ENCODE measurements at regions not wholly inside any gene's neighbourhood (a gene's known extent, or its start where the extent isn't known, plus 50 kb on each side); places are given as distances from the start of the nearest gene placed in this dataset.

GRCh38 chr21:25328736-25329135 is 278.5 kb downstream of the MRPL39 start:
- H3K36me3 ChIP-seq: no peaks in the 10 kb centered on the region
- no peak overlapping the region for H3K27ac ChIP-seq
- H3K9me3 ChIP-seq: no peaks in the 10 kb centered on the region
- 36 to 41% methylated on average over 1 of the region's 1 CpG for WGBS, 2 donors
- H3K27me3 ChIP-seq: no peaks in the 10 kb centered on the region
- no peak overlapping the region for H3K4me3 ChIP-seq
- H3K4me1 ChIP-seq: no peaks in the 10 kb centered on the region
- TF ChIP-seq POLR2A (IDR thresholded peaks at IDR 0.05) (no peak), POLR2AphosphoS5 (IDR thresholded peaks at IDR 0.05) (no peak), CTCF (IDR thresholded peaks at IDR 0.05) (no peak), EP300 (IDR thresholded peaks at IDR 0.05) (no peak)
- DNase-seq: no peak
- no peak for ATAC-seq (ENCODE audit: low FRiP score in 2 of 2)

GRCh38 chr21:25326181-25326580 is 281.1 kb downstream of the MRPL39 start:
- Histone ChIP-seq H3K27me3 (no peaks in the 10 kb centered on the region), H3K9me3 (no peaks in the 10 kb centered on the region), H3K4me1 (no peaks in the 10 kb centered on the region), H3K36me3 (no peaks in the 10 kb centered on the region), H3K27ac (no peak overlapping the region), H3K4me3 (no peak overlapping the region)
- 75 to 80% methylated on average over 2 of the region's 2 CpGs for WGBS, 2 donors
- TF ChIP-seq POLR2AphosphoS5 (IDR thresholded peaks at IDR 0.05) (no peak), CTCF (IDR thresholded peaks at IDR 0.05) (no peak), EP300 (IDR thresholded peaks at IDR 0.05) (no peak), POLR2A (IDR thresholded peaks at IDR 0.05) (no peak)
- ATAC-seq (ENCODE audit: low FRiP score in 2 of 2): no peak
- no peak for DNase-seq

GRCh38 chr21:25324666-25325065 is 282.6 kb downstream of the MRPL39 start:
- Histone ChIP-seq H3K27me3 (no peaks in the 10 kb centered on the region), H3K4me1 (no peaks in the 10 kb centered on the region), H3K9me3 (no peaks in the 10 kb centered on the region), H3K36me3 (no peaks in the 10 kb centered on the region), H3K4me3 (no peak overlapping the region), H3K27ac (no peak overlapping the region)
- ATAC-seq (ENCODE audit: low FRiP score in 2 of 2): no peak
- DNase-seq: no peak
- TF ChIP-seq POLR2A (IDR thresholded peaks at IDR 0.05) (no peak), CTCF (IDR thresholded peaks at IDR 0.05) (no peak)
- WGBS, 2 donors: 89 to 92% methylated on average over 6 of the region's 6 CpGs

GRCh38 chr21:25323356-25323949 is 283.8 kb downstream of the MRPL39 start:
- Histone ChIP-seq H3K9me3 (no peaks in the 10 kb centered on the region), H3K4me3 (no peak overlapping the region), H3K4me1 (no peaks in the 10 kb centered on the region), H3K27me3 (no peaks in the 10 kb centered on the region), H3K36me3 (no peaks in the 10 kb centered on the region), H3K27ac (no peak overlapping the region)
- TF ChIP-seq EP300 (IDR thresholded peaks at IDR 0.05) (no peak), CTCF (IDR thresholded peaks at IDR 0.05) (no peak), POLR2A (IDR thresholded peaks at IDR 0.05) (no peak), POLR2AphosphoS5 (IDR thresholded peaks at IDR 0.05) (no peak)
- ATAC-seq (ENCODE audit: low FRiP score in 2 of 2) (no peak), DNase-seq (no peak)
- 64 to 68% methylated on average over 7 of the region's 7 CpGs for WGBS, 2 donors

GRCh38 chr21:25314247-25314646 is 293.0 kb downstream of the MRPL39 start:
- no peaks in the 10 kb centered on the region for H3K36me3 ChIP-seq
- H3K4me1 ChIP-seq: no peaks in the 10 kb centered on the region
- H3K27ac ChIP-seq: no peak overlapping the region
- no peaks in the 10 kb centered on the region for H3K27me3 ChIP-seq
- H3K9me3 ChIP-seq: peaks cover 0 to under 1% (median 0%) of the 10 kb centered on the region in 4 donors
- ATAC-seq (ENCODE audit: low FRiP score in 2 of 2): no peak
- DNase-seq: no peak
- TF ChIP-seq POLR2AphosphoS5 (IDR thresholded peaks at IDR 0.05) (no peak), EP300 (IDR thresholded peaks at IDR 0.05) (no peak), POLR2A (IDR thresholded peaks at IDR 0.05) (no peak), CTCF (IDR thresholded peaks at IDR 0.05) (no peak)
- WGBS, 2 donors: 71 to 85% methylated on average over 1 of the region's 1 CpG
- H3K4me3 ChIP-seq: no peak overlapping the region
